HEK293T (cell line): ENCODE measurements at regions not wholly inside any gene's neighbourhood (a gene's known extent, or its start where the extent isn't known, plus 50 kb on each side); places are given as distances from the start of the nearest gene placed in this dataset.

ENCODE experiments used
- ARNT ChIP-seq: fragments of 450-650 bp; IDR thresholded peaks from 2 replicates; pipeline ENCODE4 v1.6.1; 2017; ENCODE audit warnings: mild to moderate bottlenecking
- BHLHE40 ChIP-seq: fragments of 450-650 bp; IDR thresholded peaks from 2 replicates; pipeline ENCODE4 v1.6.1; 2016; ENCODE audit warnings: mild to moderate bottlenecking, moderate library complexity, borderline replicate concordance
- CTBP1 ChIP-seq: fragments of 450-650 bp; IDR thresholded peaks from 2 replicates; pipeline ENCODE4 v1.6.1; 2016; ENCODE audit warnings: borderline replicate concordance
- ELF4 ChIP-seq: fragments of 450-650 bp; IDR thresholded peaks from 2 replicates; pipeline ENCODE4 v1.6.1; 2017; ENCODE audit warnings: antibody characterized with exemption
- FOXK2 ChIP-seq: fragments of 450-650 bp; IDR thresholded peaks from 2 replicates; pipeline ENCODE4 v1.6.1; 2016; ENCODE audit warnings: mild to moderate bottlenecking
- L3MBTL2 ChIP-seq: fragments of 450-650 bp; conservative IDR thresholded peaks from 2 replicates; pipeline ENCODE4 v1.6.1; 2016; ENCODE audit warnings: mild to moderate bottlenecking
- LEF1 ChIP-seq: fragments of 450-650 bp; IDR thresholded peaks from 2 replicates; pipeline ENCODE4 v1.6.1; 2017; ENCODE audit warnings: mild to moderate bottlenecking, borderline replicate concordance
- NFRKB ChIP-seq: fragments of 450-650 bp; IDR thresholded peaks from 2 replicates; pipeline ENCODE4 v1.6.1; 2016; ENCODE audit warnings: mild to moderate bottlenecking, moderate library complexity
- SP1 ChIP-seq: fragments of 450-650 bp; IDR thresholded peaks from 2 replicates; pipeline ENCODE4 v1.6.1; 2017
- SUZ12 ChIP-seq: fragments of 450-650 bp; IDR thresholded peaks from 2 replicates; pipeline ENCODE4 v1.6.1; 2016; ENCODE audit warnings: mild to moderate bottlenecking
- TARDBP ChIP-seq: fragments of 450-650 bp; IDR thresholded peaks from 2 replicates; pipeline ENCODE4 v1.6.1; 2016

GRCh38 chr22:47277531-47277930, 515.1 kb downstream of the TBC1D22A start:
- TF ChIP-seq CTBP1 = no peak
- no peak for TF ChIP-seq ARNT
- TF ChIP-seq NFRKB = no peak
- TF ChIP-seq BHLHE40 = no peak
- TF ChIP-seq ELF4 = no peak
- no peak for TF ChIP-seq SP1
- TF ChIP-seq SUZ12 = no peak
- no peak for TF ChIP-seq LEF1
- no peak for TF ChIP-seq TARDBP
- no peak for TF ChIP-seq FOXK2
- no peak for TF ChIP-seq L3MBTL2
